ENCODE measurements at regions not wholly inside any gene's neighbourhood (a gene's known extent, or its start where the extent isn't known, plus 50 kb on each side); places are given as distances from the start of the nearest gene placed in this dataset.

DNA sequence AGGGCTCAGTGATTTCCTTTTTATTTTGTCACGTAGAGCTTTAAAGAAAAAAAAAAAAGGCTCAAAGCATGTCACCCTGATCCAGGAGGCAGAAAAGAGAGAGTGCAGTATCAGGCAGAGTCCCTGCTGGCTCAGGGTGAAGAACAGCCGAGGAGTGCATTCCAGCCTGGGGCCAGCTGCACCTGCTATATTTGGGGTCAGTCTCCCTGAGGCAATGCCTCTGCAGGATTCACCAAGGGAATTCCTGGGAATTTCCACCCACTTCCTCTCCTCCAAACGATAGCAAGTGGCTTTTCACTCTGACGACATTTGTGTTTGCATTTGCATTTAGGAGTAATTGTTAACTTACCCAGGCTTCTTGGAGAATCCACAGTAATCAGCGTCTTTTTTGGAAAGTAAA lies 202.9 kb upstream of the CTNNB1 start:
- DNase-seq: no peak

DNA sequence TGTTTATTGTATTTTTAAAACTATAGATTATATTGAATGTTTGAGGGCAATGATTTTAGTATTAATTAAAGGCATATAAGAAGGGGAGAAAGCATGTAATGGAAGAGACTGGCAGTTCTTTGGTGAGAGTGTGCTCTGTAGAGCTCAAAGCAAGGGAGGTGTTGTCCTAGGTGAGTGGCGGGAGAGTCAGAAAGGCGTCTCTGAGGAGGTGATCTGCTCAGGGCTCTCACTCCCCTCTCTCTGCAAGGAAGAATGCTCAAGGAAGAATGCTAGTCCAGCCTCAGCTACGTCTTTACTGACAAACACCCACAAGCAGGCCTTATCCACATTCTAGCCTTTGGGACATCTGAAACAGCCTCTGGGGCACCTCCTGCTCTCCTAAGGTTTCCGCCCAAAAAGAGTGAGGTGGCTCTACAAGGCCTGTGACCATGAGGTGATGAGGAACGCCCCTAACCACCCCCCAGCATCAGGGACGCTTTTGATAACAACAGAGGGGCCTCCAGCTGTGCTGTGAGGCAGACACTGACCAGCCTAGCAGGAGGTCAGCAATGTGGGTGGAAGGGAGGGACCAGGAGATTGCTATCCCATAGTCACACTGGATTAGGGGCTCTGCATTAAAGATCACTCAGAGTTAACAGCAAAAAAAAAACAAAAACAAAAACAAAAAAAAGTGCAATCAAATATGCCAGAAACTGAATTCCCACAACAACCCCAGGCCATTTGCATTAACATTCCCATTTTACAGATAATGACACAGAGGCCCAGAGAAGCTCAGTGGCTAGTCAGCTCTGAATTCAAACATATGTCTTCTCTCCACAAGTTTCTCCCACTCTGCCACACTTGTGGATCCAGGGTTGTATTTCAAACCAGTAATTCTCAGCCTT lies 202.2 kb upstream of the CTNNB1 start:
- DNase-seq: no peak

DNA sequence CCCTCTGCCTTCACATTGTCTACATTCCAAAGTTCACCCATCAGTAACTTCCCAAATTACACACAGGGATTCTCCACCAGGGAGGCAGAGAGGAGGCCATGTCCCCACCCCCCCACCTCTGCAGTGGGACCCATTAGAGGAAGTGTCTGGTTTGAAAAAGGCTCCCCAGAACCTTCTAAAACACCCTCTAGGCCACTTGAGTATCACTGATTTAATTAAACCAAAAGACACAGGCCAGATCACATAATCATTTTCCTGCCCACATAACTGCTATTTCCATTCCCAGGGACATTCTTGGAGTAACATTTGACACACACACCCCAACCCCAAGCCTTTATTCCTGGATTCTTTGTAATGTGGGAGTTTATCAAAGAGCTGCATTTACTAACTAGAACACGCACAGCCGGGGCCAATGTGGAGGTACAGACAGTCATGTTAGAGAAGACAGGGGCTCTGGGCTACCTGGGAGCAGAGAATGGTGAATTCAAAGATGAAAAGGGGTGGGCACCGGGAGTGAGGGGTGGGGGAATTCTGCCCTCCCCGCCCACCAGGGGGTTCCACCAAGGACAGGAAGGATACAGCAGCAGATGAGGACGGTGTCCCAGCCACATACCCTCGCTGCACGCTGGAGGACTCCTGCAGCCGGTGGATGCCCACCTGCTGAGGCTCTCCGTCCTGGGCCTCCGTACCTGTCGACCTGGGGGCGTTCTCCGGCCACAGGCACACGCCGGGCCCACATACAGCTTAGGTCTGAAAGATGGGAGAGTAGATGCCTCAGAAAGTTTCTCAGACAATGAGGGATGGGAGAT lies 201.4 kb upstream of the CTNNB1 start:
- no peak for DNase-seq

DNA sequence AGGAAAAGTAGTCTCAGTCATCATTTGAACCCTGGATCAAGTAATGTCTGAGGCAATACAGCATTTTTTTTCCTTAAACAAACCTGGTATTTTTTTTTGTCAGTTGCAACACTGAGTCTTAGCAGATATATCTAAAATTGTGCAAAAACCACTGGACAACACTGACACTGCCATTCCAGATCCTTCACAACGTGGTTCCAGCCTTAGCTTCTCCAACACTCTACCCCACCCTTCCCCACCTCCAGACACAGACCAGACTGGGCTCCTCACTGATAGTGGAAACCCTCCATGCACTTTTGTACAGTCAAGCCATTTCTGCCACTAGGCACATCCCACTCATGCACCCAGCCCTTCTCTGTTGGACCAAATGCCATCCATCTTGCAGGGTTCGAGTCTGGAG lies 199.6 kb upstream of the CTNNB1 start:
- DNase-seq: no peak

DNA sequence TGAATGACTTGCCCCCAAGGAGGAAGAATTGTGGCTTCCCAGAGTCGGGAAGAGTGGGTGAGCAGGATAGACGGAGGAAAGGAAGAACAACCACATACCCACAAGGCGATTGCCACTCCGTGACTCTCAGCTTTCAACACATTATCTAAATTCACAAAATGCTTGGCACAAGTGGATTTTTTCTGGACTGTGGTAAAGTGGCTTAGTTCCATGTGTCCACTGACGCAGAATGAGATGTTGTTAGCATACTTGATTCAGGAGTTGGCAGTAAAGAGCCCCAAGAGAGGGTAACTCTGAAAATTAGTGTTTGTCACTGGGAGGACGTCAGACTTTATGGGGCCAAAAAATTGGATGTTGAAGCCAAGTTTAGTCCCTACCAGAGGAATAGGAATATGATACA lies 198.8 kb upstream of the CTNNB1 start:
- no peak for DNase-seq

DNA sequence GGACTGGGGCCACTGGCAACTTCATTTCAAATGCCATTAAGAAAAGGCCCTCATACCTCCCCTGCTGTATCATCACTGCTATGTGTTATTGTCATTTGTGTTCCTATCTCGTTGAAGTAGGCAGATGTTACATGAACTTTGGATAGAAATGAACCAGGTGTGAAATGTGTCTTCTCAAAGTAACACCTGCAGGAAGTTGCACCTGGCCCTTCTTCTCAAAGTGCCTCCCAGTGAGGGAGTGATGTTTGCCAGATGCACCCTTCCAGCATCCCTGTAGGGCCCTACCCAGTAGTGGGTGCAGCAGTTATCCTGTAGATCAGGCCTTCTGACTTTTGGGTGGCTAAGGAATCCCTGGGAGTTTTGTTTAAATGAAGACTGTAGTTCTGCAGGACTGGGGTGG lies 197.7 kb upstream of the CTNNB1 start:
- no peak for DNase-seq

DNA sequence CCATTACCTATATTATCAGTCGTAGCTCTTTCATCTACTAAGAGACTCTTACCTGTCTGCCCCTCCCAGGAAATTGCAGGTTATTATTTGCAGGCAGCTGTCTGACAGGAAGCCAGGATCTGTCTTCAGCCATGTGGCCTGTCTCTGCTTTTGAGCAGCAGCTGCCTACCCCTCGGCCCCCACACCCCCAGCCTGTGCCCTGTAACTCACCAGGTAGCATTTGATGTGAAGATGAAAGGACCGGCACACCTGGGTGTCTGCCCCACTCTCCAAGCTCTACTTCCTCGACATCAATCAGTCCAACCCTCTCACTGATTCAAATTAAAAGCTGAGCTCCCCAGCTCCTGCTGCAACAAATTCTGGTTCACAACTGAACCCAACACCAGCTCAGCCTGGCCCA lies 197.2 kb upstream of the CTNNB1 start:
- DNase-seq: no peak

DNA sequence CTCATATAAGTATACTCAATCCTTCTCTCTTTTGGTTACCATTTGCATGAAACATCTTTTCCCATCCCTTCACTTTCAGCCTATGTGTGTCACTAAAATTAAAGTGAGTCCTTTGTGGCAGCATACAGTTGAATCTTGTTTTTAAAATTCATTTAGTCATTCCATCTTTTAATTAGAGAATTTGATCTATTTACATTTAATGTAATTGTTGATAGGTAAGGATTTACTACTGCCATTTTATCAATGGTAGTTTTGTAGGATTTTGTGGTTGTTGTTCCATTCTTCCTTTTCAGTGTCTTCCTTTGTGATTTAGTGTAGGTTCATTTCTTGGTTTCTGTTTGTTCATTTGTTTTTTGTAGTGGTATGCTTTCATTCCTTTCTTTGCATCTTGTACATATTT lies 191.9 kb upstream of the CTNNB1 start:
- no peak for DNase-seq

DNA sequence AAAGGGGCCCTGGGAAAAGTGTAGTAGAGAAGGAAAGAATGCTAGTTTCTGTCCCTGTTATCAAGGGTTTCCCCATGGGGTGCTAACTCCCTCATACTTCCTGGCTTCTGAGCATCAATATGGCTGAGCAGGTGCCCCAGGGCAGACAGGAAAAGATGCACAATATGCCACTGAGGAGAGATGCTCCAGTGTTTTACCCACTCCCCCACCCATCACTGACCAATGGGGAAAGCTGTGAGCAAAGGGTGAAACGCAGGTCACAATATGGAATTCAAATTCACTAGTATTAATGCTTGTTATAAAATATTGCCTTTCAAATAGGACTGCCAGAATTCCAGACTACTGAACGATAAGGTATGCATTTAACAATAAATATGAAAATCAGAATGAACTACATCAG lies 187.5 kb upstream of the CTNNB1 start:
- no peak for DNase-seq

DNA sequence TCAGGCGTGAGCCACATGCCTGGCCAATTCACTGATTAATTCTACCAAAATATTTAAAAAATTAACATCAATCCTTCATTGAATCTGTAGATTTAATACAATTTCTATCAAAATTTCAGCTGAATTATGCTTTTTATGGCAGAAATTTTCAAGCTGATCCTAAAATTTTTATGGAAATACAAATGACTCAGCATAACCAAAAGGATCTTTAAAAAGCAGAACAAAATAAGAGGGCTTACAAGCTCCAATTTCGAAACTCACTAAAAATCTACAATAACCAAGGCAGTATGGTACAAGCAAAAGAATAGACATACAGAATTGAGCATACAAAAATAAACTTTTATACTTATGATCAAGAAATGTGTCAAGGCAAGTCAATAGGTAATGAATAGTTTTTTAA lies 180.4 kb upstream of the CTNNB1 start:
- DNase-seq: no peak

DNA sequence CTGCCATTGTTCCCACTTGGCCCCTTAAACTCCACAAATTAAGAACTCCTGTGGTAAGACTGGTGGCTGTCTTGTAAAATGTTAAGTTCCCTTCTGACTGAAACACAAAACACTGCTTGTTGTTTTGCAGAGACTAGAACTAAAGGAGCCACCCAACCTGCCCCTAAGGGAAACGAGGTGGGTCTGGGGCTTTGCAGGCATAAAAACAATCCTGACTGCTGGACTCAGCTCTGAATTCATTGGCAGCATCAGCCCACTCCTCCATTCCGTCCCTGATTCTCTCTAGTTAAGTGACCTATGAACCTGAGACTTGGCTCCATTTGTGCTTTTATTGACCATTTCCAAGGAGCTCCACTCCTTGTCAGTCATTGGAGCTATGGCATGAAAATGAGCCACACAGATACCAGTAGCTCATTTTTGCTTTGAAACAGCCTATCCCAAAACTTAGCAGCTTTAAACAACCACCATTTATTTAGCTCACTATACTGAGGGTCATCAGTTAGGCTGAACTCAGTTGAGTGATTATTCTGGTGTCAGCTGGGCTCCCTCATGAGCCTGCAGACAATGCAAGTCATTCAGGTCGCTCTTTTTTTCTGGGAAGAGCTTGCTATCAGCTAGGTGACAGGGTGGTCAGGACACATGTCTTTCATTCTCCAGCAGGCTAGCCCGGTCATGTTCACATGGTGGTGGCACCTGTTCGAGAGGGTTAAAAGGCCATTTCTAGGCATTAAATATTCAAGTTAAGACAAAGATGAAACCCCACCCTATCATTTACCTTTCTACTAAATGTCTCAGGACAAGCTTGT lies 175.1 kb upstream of the CTNNB1 start:
- no peak for DNase-seq

DNA sequence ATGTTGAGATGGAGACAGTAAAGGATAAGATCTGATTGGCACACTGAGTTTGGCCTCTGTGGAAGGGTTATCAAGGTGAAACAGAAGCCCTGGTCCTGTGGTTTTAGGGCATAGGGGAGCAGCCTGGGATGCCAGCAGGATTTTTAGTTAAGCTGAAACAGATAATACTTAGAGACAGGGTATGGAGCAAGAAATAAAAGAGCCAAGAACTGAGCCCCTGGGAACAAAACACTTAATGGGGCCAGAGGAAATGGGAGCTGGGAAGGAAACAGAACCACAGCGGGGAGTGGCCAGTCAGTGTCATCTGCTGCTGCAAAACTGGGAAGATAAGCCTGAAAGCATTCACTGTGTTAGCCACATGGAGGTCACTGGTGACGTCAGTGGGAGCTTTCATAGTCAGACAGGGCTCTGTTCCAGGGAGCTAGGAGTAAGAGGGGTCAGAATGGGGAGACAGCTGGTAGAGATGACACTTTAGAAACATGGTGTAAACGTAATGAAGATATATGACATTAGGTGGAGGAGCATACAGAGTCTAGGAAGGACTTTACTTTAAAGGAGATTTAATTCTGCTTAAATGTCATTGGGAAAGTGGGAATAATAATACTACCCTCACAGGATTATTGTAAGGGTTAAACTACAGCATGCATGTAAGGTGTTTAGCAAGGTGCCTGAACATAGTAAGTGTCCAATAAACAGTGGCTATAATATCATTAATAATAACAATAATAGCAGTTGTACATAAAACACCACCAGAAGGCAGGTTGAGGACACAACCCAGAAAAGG lies 172.7 kb upstream of the CTNNB1 start:
- peak; percentile 64 for DNase-seq

DNA sequence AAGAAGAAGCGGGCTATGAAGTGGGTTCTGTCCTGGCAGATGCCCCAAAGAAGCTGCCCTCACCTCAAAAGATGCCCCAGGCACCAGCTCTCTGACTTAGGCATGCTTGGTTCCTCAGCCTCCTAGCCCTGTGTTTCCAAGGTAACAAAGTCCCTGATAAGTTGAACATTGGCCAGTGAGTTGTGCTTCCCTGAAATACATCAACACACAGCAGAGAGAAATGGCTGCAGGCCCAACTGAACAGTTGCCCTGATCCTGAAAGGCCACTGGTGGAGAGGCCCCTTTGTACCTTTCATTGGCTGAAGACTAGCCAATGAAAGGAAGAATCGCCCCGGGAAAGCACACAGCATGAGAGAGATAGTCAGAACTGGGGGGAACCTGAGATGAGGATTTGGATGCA lies 169.9 kb upstream of the CTNNB1 start:
- no peak for DNase-seq

DNA sequence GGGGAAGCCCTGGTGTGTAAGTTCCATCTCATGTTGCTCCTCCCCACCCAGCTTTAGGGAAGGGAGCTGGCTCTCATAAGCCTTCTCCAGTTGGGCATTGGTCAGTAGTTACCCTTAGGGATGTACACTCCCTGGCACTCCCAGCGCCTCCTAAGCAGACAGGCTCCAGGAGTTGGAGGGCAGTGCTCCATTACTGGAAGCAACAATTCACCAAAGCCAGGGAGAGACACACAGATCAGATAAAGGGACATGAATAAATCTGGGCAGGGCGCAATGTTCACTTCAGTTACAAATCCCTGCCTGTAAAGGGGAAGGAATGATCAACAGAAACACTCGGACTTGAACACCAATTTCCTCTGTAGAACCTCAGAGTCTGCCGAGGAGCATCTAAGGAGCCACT lies 169.1 kb upstream of the CTNNB1 start:
- DNase-seq: no peak

DNA sequence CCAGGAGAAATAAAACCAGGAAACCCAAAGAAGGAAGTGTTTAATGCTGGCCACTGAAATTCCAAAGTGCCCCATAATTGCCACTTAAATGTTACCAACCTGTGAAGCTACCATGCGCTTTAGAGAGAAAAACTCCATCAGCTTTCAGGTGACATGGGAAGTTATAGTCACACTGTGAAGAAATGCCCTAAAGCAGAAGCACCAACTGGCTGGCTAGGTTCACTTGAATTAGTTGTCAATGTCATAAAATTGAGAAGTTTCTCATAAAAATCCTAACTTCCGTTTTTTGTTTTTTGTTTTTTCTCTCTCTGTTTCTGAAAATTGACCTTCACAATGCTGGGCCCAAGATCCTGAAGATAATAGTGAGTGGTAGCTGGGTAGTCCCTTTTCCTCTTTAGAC lies 167.9 kb upstream of the CTNNB1 start:
- no peak for DNase-seq

DNA sequence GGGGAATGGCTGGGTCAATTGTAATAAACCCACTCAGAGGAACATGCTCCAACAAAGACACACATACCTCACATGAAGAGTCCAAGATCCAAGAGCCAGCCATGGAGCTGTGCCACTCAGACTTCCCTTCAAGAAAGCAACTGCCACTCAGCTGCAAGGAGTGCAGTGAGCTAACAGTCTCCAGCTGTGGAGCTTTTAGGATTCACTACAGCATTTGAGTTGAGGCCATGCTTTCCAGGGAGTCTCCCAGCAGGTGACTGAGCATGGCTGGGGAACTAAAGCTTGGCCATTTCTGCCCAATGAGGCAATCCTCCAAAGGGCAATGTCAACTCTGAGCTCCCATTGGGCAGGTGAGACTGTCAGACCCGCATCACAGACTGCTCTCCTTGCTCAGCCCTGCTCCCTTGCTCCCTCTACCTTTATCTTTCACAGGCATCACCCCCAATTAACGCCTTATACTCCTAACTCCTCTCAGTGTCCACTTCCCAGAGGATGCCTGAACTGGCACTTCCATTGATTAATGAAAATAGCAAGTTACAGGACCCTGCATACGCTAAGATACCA lies 165.3 kb upstream of the CTNNB1 start:
- no peak for DNase-seq

DNA sequence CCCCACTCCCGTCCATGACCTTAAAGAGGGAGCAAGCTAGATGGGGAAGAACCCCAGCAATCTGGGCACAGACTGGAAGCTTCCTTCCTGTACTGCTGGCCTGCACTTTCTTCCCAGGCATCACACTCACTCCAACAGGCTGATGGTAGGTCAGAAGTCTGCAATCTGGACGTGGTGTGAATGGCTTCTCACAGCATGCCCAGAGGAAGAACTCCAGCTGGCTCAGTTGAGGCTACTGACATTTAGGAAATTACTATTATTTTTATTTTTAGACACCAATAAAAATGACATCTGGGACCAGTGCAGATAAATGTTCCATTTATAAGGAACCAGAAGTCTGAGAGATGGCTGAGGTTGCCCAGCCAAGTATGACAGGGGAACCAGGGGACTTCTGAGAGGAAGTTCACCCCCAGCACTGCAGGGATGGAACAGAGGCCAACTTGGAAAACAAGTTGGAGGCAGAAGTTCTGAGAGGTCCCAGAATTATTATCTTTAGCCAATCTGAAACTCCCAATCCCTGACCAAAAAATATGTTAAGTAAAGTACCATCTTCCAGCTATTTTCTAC lies 163.8 kb upstream of the CTNNB1 start:
- no peak for DNase-seq

DNA sequence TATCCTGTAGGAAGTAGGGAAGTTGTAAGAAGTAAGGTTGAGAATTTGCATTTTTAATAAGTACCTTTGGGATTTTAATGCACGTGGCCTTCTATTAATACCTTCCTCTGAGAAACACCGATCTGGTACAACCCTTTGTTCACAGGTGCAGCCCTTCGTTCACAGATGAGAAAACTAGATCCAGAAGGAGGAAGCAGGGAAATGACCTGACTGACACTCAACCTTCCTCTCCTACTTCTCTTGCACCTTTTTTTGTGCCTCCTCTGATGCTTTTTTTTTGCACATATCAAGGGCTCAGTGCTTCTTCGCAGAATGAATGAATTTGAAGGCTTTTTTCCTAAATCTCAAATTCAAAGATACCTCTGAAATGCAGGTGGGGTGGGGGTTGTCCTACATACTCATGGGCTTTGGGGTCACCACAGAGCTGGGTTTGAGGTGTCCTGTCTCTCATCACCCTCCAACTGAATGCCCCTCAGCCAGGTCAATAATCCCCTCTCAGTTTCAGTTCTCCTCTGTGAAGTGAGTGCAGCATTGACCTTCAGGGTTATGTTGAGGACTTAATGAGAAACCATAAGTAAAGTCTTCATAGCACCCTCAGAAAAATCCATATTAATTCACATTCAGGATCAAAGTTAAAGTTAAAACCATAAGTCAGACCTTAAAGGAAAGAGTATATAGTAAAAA lies 161.5 kb upstream of the CTNNB1 start:
- DNase-seq: no peak

DNA sequence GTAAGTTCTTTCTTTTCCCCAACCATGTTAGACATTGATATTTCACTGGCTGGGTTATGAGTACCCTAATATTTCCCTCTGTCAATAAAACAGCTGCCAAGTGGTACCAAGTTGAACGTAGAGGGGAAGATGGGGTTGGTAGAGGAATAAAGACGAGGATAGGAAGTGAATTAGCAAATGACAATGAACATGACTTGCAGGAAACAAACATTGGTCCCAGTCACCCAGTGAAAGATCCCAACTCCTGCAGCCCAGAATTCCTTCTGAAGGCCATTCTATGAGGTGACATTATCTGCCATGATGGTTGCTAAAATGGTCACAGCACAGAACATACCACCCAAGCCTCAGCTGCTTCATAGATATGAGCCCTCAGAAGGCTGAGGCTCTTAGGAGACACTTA lies 159.0 kb upstream of the CTNNB1 start:
- DNase-seq: no peak

DNA sequence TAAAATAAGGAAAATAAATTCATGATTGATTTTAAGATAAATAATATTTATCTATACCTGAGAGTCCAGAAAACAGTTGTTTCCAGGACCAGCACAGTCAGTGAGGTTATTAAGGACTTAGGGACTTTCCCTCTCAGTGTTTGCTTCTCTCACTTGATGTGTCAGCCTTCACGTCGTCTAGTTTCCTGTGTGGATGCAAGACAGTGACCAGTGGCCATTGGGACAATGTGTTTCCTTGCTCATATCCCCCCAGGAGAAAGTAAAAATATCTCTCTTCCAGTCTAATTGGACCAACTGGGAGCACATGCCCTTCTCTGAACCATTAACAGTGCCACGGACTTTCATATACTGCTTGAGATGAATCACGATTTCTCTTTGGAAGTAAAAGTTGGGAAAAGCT lies 157.8 kb upstream of the CTNNB1 start:
- DNase-seq: no peak

DNA sequence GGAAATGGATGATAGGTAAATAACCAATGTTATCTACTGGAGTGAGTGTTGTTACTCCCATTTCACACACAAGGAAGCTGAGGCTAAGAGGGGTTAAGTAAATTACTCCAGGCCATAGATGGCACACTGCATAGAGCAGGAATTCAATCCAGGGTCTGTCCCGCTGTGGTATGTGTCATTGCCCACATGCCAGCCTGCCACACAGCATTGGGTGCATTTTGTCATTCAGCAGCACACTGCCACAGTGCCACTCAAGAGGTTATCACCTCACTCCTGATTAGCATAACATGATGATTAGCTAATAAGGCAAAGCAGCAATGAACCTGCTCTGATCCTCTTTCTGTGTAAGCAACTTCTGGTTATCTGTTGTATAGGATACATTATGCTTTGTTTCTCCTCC lies 157.4 kb upstream of the CTNNB1 start:
- DNase-seq: no peak
